HG02981 (cell line): ENCODE measurements at regions not wholly inside any gene's neighbourhood (a gene's known extent, or its start where the extent isn't known, plus 50 kb on each side); places are given as distances from the start of the nearest gene placed in this dataset.

ENCODE experiments used
- ATAC-seq: cut with Tn5 transposase; IDR thresholded peaks from one replicate; pipeline ENCODE4 v1.9.1; 2021; ENCODE audit warnings: mild to moderate bottlenecking, moderate library complexity; ENCODE audit not compliant: unreplicated experiment

DNA sequence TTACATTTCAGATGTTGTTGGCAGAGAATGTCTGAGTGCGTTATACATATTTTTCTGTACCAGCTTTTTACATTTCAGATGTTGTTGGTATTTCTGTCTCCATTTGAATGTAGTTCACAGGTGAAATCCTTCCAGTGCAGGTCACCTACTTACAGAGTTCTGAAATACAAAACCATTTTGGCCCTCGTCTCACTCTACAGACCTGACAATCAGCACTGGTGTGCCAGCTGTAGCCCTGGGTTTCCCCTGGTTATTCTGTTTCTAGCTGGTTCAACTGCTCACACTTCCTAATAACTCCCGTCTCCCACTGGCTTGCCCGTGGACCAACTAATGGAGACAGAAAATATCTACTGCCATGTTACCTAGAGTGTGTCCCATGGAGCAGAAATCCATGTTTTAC is 87.5 kb upstream of the CDIN1 start:
- no peak for ATAC-seq

DNA sequence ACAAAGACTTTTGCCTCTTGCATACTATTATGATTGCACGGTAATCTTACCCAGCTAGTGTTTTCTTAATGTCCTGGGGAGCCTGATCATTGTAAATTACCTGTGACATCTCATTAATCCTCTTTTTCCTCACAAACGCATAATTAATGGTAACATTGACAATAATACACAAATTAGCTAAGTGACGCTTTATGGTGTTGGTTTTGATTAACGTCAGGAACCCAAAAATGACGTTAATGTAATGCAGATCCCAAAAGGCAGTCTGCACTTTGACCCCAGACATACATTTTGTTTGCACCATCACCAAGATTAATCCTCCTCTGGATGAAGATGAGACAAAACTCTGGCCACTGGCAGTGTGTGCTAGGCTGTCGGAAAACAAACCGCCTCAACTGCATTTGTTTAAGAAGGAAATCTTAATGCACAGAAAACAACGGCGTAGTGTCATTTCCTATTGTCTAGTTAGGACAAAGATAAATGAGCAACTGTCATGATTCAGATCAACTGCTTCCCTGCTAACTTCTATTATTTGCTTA is 83.9 kb upstream of the CDIN1 start:
- no peak for ATAC-seq

DNA sequence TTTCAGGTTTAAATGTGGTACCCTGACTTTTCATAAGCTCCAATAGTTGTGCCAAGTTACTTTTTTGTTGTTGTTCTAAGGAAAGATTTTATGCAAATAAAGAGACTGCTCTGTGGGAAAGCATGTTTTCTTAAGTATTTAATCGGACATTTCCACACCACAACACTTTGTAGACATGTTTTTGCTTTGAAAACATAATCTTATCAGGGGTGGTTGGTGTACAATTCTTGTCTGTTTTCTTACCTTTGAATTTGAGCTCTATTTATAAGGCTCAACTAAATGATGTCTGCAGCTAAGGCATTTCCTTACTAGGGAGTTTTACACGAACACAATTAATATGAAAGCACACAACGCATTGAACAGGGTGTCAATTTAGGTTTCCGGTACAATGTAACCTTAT is 81.5 kb upstream of the CDIN1 start:
- no peak for ATAC-seq

DNA sequence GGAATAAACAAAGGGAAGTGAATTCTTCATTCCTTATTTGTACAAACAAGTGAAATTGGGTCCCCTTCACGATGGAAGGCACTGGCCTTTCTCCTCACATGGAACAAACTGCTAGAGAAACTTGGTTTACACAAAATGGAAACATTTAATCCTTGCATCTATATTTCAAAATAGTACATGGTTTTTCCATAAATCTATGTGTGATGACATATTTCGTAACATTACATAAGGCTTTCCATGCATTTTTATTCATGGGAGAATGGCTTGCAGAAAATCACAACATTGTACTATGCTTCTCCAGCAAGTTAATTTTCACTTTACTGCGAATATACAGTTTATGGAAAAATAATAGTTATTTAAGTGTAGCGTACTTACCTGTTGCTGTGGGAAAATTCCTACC is 81.0 kb upstream of the CDIN1 start:
- no peak for ATAC-seq

DNA sequence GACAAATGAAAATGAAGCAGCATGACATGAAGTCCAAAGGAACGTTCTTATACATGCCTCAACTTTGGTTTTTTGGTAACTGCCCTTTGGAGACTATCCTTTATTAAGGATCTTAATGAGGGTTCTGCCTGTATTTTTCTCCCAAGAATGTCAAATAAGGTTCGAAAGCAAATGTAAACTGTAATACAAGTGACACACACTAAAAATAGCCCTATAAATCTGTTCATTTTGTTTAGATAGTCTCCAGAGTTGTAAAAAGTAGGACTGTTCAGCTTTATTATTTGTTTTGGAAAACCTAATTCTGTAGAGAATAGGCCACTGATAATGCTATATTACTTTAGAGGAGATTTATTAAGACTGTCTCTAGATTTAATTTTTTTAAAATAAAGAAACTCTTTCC is 80.5 kb upstream of the CDIN1 start:
- no peak for ATAC-seq

DNA sequence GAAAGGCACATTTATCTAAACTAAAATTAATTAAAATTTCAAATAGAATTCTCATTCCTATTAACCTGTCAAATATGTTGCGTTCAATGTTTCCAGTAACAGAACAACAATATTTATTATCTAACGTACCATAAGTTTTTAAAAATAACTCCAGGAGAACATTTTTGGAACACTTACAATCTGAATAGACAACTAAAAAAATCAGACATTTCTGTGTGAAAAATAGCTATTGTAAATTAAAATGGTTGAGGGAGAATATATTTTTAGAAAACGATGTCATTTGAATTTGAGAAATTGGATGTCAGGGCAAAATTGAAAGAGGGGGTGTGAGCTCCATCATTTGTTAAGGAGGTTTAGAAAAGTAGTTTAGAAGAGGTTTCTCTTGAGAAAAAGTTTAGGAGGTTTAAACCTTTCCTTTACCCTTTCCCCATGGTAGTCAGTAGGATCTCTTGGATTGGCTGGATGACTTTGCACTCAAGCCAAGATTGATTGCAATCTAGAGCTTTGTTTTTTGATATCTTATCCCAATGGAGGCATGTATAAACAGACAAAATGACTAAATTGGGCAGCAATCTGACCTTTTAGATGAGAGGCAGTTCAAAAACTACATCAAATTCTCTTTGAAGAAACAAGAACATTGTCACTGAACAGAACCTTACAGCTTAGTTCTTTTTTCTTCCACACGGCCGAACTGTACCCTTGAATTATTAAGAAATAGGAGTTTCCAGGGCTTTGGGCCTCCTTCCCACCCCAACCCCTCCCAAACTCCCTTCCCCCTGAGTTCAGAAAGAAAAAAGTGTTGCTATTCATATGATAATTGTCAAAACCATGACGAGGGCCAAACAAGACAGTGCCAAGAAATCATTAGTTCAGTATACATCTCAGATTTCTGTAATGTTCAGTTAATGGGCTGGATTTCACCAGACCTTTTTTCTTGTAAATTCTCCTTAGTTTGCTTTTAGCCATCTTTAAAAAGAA is 79.7 kb upstream of the CDIN1 start:
- ATAC-seq = no peak

DNA sequence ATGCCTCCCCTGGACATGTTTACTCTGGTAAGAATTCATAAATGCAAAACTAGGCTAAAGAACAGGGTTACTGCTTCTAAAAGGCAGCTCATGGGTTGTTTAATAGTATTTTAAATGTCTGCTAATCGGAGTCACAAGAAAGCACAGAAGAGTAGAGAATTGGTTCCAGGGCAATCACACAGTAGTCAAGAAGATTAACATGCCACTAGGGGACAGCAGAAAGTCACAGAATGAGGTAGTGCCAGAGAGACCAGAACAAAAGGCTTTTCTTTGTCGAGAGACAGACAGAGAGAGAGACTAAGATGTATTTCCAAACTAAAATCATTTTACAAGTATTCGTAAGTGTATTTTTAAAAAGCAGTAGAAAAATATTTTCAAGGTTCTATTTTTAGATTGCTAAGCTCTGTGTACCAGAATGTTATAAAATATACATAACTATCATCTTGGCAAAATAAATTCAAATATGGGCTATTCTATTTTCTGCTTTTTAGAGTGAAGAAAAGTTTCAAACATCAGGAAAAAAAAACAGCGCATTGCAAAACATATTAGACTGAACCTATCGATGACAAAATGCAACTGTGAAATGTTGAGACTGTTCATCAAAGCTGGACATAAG is 78.3 kb upstream of the CDIN1 start:
- no peak for ATAC-seq

DNA sequence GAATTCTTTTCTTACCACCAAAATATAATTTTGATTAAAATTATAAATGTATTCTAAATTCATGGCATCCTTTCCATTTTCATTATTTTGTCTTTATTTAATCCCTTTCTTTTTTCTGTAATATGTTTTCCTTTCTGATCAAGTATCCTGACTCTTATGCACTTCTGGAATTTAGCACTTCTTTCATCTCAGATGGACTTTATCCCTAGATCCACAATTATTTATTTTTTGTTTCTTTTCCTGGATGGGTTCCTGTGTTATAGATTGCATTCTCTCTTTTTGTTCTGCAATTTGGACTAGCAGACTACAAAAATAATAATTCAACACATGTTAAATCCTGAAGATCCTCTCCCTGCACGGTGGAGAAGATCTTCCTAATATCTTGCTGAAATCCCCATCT is 76.9 kb upstream of the CDIN1 start:
- ATAC-seq = no peak

DNA sequence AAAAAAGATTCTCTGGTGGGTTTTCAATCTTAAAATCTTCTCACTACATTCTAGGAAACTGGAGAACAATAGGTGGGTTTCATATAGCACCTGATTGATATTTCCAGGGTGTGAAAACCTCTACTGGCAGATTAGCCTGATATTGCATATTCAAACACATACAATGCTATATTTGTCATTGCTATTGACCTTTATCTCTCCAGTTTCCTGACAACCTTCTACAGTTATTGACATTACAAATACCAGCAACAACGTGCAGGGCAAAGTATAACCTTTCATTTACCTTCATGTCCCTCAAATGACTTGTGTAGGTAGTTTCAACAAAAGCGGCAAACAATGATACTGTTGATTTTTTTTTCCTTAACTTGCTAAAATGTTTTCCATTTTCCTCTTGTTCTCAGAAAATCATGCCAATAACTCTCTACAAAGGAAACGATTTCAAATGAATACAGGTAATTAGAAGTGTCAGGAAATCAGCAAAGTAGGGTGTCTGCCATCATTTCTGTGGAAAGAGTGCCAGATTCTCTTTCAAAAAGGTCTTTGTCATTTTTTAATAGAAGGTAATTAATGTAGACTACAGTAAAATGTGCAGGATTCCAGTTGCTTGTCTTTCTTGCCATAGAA is 72.6 kb upstream of the CDIN1 start:
- ATAC-seq = no peak

DNA sequence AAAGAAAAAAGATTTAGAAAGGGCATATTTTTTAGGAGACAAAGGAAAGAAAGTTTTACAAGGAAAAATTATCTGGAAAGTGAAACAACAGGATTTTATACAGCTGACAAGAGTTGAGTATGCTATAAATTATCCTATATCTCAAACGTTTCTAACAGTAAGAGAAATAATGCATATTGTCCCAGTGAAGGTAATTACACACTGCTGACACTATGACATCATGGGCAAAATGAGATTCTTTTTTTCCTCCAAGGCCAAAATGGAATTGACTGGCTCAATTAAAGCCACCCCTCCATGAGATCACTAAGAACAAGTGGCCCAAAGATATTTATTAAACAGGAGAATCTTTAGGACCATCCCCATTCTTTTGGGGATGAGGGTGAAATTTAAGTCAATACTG is 72.0 kb upstream of the CDIN1 start:
- ATAC-seq = no peak

DNA sequence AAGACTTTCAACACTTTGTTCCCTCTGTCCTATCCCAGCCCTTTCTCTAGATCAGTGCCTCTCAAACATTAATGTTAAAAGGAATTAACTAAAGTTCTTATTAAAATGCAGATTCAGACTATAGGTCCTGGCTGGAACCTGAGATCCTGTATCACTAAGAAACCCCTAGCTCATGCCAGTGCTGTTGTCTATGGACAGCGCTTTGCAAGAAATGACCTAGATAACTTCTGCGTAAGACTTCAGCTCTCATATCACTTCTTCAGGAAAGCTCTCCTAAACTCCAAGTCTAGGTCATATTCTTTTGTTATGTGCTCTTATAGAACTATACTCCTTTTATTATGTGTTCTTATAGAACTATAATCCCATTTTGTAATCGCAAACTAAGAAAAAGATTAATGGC is 67.8 kb upstream of the CDIN1 start:
- ATAC-seq = no peak

DNA sequence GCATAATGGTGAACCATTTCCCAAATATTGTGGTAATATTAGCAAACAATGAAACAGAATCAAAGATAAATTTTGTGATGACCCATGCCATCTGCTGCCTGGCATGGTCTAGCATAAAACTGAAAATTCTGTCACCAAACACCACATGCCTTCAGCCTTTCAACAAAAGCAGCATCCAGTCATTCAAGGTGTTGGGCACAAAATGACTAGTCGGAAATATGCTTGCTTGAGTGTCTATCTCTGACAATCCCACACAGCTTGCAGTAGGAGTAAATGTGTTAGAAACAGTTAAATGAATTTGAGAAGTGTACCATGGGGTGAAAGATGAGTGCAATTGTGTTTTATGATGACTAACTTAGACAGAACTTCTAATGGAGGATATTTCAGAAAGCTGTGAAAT is 61.7 kb upstream of the CDIN1 start:
- no peak for ATAC-seq

DNA sequence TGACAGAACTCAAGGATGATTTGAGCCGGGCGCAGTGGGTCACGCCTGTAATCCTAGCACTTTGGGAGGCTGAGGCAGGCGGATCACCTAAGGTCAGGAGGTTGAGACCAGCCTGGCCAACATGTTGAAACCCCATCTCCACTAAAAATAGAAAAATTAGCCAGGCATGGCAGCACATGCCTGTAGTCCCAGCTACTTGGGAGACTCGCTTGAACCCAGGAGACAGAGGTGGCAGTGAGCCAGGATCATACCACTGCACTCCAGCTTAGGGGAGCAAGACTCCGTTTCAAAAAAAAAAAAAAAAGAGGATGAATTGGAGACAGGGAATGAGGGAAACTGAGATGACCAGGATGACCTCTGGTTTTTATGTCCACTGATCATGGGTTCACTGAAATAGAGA is 60.4 kb upstream of the CDIN1 start:
- no peak for ATAC-seq

DNA sequence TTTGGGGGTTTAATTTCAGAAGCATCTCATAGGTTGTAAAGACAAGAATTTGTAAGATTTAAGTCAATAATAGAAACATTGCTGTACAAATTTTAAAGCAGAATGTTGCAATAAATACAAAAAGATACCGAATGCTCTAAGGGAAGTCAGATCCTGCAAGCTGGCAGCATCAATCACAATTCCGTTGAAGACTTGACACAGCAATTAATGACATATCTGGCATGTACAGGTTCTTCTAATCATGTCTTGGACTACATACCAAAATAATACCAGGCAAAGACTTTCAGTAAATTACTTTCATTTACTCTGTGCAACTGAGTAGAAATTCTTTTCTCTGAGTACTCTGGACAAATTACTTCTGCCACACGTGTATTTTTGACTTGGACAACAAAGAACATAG is 54.0 kb upstream of the CDIN1 start:
- no peak for ATAC-seq

DNA sequence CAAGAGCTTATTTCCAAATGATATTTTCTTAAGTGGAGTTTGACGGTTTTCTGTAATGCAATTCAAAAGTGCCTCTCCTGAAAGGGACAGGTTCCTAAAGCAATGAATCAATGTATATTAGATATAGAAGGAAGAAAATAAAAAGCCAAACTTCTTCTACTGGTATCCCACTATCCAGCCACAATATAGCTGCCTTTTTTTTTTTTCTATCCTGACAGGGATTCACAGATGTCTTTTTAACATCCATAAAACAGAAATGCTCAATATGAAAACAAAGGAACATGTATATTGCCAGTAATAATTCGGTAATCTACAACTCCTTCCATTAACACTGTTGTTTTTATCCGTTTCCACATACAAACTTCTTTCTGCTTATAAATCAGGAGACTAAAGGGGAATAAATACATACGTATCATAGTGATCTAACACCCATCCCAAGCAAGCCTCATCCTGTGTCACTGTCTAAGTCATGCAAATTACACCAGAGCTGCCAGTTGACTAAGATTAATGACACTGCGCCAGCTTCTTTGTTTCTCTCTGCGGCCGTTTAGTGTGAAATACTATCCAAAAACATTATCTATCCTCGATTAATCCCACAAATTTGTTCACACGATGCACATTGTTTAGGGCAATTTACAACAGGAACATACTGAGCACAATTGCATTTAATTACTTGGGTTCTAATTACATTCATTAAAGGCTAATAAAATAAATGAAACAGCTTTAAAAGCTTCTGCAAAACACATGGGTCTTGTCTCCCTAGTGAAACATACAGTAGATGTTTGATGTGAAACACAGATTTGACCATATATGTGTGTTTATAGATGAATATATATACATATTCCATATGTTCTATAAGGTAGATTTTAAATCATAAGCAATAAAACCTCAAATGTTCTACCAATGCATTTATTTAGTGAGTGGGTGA is 51.9 kb upstream of the CDIN1 start:
- ATAC-seq = no peak

DNA sequence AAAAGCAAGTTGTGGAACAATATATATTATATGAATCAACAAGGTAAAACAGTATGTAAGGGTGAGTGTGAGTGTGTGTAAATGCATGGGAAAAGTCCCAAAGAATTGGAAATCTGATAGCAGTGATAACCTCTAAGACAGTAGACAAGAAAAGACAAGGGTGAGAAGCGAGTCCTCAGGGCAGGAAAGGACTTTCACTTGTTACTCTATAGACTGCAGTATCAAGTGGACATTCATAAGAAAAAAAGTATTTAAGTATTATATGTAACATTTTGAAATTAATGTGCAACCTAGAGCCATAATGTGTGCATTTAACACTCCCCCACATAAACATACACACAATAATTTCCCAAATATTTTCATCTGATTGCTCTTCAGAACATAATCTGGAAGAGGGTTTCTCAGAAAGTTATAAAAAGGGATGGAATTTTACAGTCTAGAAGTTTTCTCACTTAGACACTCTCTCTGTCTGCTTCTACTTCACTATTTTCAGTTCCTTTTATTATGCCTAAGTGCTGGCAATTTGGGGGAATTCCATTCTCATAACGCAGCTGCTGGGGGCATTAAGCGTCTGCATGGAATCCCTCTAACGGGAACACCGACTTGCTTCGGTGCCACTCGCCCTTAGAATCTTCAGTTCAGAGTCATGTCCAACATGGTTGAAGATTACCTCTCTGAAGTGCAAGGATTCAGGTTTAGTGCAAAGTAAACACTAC is 50.0 kb upstream of the CDIN1 start:
- ATAC-seq = no peak
